ENCODE measurements at regions not wholly inside any gene's neighbourhood (a gene's known extent, or its start where the extent isn't known, plus 50 kb on each side); places are given as distances from the start of the nearest gene placed in this dataset.

GRCh38 chr10:120998782-120999285, 147.7 kb downstream of the WDR11 start:
- Histone ChIP-seq H4K20me1 (ENCODE audit: low read depth, low read length) (no peaks in the 10 kb centered on the region), H3K79me2 (ENCODE audit: insufficient read depth, low read length) (no peaks in the 10 kb centered on the region), H3K9me3 (ENCODE audit: insufficient read depth, low read length) (no peaks in the 10 kb centered on the region), H3K27me3 (ENCODE audit: low read length) (peaks cover 4% of the 10 kb centered on the region; the same call in 1 of the 2 replicates), H3F3A (ENCODE audit: insufficient read depth) (no peaks in the 10 kb centered on the region), H3K9me2 (replicated peaks; ENCODE audit: insufficient read depth, low read length) (no peaks in the 10 kb centered on the region), H3K4me3 (ENCODE audit: insufficient read depth, low read length, poor library complexity, severe bottlenecking) (no peak overlapping the region), H3K27ac (ENCODE audit: low read depth, low read length) (no peak overlapping the region), H2AFZ (ENCODE audit: low read depth, low read length, severe bottlenecking) (no peak overlapping the region), H3K4me2 (ENCODE audit: low read depth, low read length, poor library complexity, severe bottlenecking) (no peak overlapping the region), H3K36me3 (ENCODE audit: low read length) (no peaks in the 10 kb centered on the region), H3K9ac (ENCODE audit: low read length) (no peak overlapping the region)
- TF ChIP-seq, protein P1, sequence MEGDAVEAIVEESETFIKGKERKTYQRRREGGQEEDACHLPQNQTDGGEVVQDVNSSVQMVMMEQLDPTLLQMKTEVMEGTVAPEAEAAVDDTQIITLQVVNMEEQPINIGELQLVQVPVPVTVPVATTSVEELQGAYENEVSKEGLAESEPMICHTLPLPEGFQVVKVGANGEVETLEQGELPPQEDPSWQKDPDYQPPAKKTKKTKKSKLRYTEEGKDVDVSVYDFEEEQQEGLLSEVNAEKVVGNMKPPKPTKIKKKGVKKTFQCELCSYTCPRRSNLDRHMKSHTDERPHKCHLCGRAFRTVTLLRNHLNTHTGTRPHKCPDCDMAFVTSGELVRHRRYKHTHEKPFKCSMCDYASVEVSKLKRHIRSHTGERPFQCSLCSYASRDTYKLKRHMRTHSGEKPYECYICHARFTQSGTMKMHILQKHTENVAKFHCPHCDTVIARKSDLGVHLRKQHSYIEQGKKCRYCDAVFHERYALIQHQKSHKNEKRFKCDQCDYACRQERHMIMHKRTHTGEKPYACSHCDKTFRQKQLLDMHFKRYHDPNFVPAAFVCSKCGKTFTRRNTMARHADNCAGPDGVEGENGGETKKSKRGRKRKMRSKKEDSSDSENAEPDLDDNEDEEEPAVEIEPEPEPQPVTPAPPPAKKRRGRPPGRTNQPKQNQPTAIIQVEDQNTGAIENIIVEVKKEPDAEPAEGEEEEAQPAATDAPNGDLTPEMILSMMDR (IDR thresholded peaks at IDR 0.05; ENCODE audit: insufficient read depth, low read length, poor library complexity, severe bottlenecking), result no peak
- no peak for TF ChIP-seq EZH2phosphoT487 (conservative IDR thresholded peaks at IDR 0.05; ENCODE audit: low read length)

DNA sequence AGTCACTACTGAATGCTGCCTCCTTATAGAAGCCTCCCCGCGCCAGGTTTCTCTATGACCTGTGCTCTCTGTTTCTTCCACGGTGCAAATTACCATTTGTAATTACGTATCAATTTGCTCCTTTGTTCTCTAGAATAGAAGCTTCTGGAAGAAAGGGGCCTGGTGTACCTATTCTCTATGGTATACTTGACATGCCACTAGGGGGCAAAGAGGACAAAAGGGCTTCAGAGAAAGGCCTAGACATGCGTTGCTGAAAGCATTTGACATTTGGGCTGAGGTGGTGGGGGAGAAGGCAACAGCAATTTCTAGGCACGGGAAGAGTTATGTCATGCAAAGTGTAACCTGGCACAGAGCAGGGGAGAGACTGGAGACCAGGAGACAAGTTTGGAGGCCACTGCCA, 148.7 kb downstream of the WDR11 start:
- Histone ChIP-seq H3K4me3 (ENCODE audit: insufficient read depth, low read length, poor library complexity, severe bottlenecking) (no peak overlapping the region), H3F3A (ENCODE audit: insufficient read depth) (no peaks in the 10 kb centered on the region), H3K9me2 (replicated peaks; ENCODE audit: insufficient read depth, low read length) (no peaks in the 10 kb centered on the region), H3K4me2 (ENCODE audit: low read depth, low read length, poor library complexity, severe bottlenecking) (no peak overlapping the region), H3K27me3 (ENCODE audit: low read length) (peaks cover 4% of the 10 kb centered on the region; the same call in 1 of the 2 replicates), H3K9ac (ENCODE audit: low read length) (no peak overlapping the region), H2AFZ (ENCODE audit: low read depth, low read length, severe bottlenecking) (no peak overlapping the region), H4K20me1 (ENCODE audit: low read depth, low read length) (no peaks in the 10 kb centered on the region), H3K79me2 (ENCODE audit: insufficient read depth, low read length) (no peaks in the 10 kb centered on the region), H3K36me3 (ENCODE audit: low read length) (no peaks in the 10 kb centered on the region), H3K27ac (ENCODE audit: low read depth, low read length) (no peak overlapping the region), H3K9me3 (ENCODE audit: insufficient read depth, low read length) (no peaks in the 10 kb centered on the region)
- TF ChIP-seq, protein P1 (IDR thresholded peaks at IDR 0.05; ENCODE audit: insufficient read depth, low read length, poor library complexity, severe bottlenecking), result no peak
- no peak for TF ChIP-seq EZH2phosphoT487 (conservative IDR thresholded peaks at IDR 0.05; ENCODE audit: low read length)

- H3K27ac ChIP-seq (ENCODE audit: low read depth, low read length), result no peak overlapping the region
- H3K9me2 ChIP-seq (replicated peaks; ENCODE audit: insufficient read depth, low read length), result no peaks in the 10 kb centered on the region
- H3K79me2 ChIP-seq (ENCODE audit: insufficient read depth, low read length), result no peaks in the 10 kb centered on the region
- H3K27me3 ChIP-seq (ENCODE audit: low read length), result peaks cover 4% of the 10 kb centered on the region; the same call in 1 of the 2 replicates
- H3K36me3 ChIP-seq (ENCODE audit: low read length), result no peaks in the 10 kb centered on the region
- H3K9me3 ChIP-seq (ENCODE audit: insufficient read depth, low read length), result no peaks in the 10 kb centered on the region
- H3K9ac ChIP-seq (ENCODE audit: low read length), result no peak overlapping the region
- H2AFZ ChIP-seq (ENCODE audit: low read depth, low read length, severe bottlenecking), result no peak overlapping the region
- TF ChIP-seq, protein P1 (IDR thresholded peaks at IDR 0.05; ENCODE audit: insufficient read depth, low read length, poor library complexity, severe bottlenecking), result no peak
- no peak for TF ChIP-seq EZH2phosphoT487 (conservative IDR thresholded peaks at IDR 0.05; ENCODE audit: low read length)
- no peaks in the 10 kb centered on the region for H4K20me1 ChIP-seq (ENCODE audit: low read depth, low read length)
- H3K4me3 ChIP-seq (ENCODE audit: insufficient read depth, low read length, poor library complexity, severe bottlenecking), result no peak overlapping the region
- H3K4me2 ChIP-seq (ENCODE audit: low read depth, low read length, poor library complexity, severe bottlenecking), result no peak overlapping the region
- no peaks in the 10 kb centered on the region for H3F3A ChIP-seq (ENCODE audit: insufficient read depth)
These were observed 151.5 kb downstream of the WDR11 start for GRCh38 chr10:121002586-121003205.
